AG04450 (cell line): ENCODE measurements at regions not wholly inside any gene's neighbourhood (a gene's known extent, or its start where the extent isn't known, plus 50 kb on each side); places are given as distances from the start of the nearest gene placed in this dataset.

ENCODE experiments used
- CTCF ChIA-PET: fragments of 300-600, 350-600 bp; formaldehyde crosslinking; extraction: SDS; loops from one replicate; lab custom pipeline; 2022; ENCODE audit warnings: antibody characterized with exemption, inconsistent platforms; lab: Charles Lee
- POLR2A ChIA-PET: fragments of 350-600 bp; formaldehyde crosslinking; extraction: SDS; loops from one replicate; lab custom pipeline; 2021; ENCODE audit warnings: antibody characterized with exemption, inconsistent platforms; lab: Yijun Ruan, JAX
- DNase-seq: peaks from one replicate; pipeline ENCODE4 v3.0.0-alpha.2; 2011; ENCODE audit warnings: low read depth, low spot score
- H3K27ac ChIP-seq: one replicate; pipeline ENCODE4 v1.5.1; 2012; ENCODE audit warnings: low read depth, low read length, control low read depth
- H3K27me3 ChIP-seq: one replicate; pipeline ENCODE4 v1.6.0; 2012; ENCODE audit warnings: low read length; ENCODE audit not compliant: control insufficient read depth, insufficient read depth
- H3K4me3 ChIP-seq: 2 replicates; pipeline ENCODE4 v1.5.1; 2011; ENCODE audit warnings: mild to moderate bottlenecking, low read depth, low read length, control low read depth
- H3K9me3 ChIP-seq: 2 replicates; pipeline ENCODE4 v1.5.1; 2012; ENCODE audit warnings: low read length; ENCODE audit not compliant: control insufficient read depth, insufficient read depth
- TF ChIP-seq, protein P1 (sequence below): IDR thresholded peaks from 2 replicates; pipeline ENCODE4 v1.5.1; 2011; ENCODE audit warnings: low read depth, low read length, control low read depth, inconsistent platforms

DNA sequence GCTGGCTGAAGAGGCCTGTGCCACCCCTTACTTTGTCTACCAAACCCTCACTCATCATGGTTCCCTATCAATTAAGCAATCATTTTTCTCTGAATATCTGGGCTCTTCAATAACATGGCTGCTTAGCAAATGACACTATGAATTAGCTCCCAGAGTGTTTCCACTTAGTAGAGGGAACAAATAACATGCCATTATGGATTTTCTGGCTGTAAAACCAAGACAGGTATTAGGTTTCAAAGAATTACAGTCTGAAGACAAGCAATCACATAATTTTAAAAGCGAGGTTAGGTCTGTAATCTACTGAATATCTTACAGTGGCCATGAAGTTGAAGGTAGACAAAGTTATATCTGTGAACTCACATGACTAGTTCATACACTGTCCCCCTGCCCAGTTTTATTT is 220.8 kb upstream of the PHYHIPL start:
- ChIA-PET CTCF (interaction anchor here (0.9 kb wide), 1 partner anchor 666 kb away, joined by 5 read pairs; no protein-coding TSS in a partner anchor), POLR2A (no interaction called here)
- no peak for DNase-seq
- H3K27me3 ChIP-seq, result peaks cover 3% of the 10 kb centered on the region
- H3K4me3 ChIP-seq, result no peak overlapping the region
- TF ChIP-seq, protein P1, sequence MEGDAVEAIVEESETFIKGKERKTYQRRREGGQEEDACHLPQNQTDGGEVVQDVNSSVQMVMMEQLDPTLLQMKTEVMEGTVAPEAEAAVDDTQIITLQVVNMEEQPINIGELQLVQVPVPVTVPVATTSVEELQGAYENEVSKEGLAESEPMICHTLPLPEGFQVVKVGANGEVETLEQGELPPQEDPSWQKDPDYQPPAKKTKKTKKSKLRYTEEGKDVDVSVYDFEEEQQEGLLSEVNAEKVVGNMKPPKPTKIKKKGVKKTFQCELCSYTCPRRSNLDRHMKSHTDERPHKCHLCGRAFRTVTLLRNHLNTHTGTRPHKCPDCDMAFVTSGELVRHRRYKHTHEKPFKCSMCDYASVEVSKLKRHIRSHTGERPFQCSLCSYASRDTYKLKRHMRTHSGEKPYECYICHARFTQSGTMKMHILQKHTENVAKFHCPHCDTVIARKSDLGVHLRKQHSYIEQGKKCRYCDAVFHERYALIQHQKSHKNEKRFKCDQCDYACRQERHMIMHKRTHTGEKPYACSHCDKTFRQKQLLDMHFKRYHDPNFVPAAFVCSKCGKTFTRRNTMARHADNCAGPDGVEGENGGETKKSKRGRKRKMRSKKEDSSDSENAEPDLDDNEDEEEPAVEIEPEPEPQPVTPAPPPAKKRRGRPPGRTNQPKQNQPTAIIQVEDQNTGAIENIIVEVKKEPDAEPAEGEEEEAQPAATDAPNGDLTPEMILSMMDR, result no peak
- no peak overlapping the region for H3K27ac ChIP-seq
- no peaks in the 10 kb centered on the region for H3K9me3 ChIP-seq

DNA sequence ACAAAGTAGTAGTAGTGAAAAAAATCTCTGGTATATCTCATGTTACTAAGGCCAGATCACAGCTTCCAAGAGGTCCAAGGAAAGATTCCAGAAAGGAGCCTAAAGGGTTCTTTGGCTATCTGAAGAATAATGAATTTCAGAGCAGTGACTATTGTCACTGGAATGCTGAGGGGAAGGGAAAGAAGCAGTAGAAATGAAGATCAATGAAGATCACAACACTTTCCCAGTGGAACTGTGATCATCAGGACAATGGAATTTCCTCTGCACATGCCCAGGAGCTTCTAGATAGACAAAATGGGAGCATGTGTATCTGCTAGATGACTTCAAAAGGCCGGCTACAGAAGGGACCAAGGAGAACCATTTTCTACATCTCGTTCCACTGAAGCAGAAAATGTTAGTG is 219.5 kb upstream of the PHYHIPL start:
- TF ChIP-seq, protein P1, result no peak
- POLR2A ChIA-PET, result no interaction called here
- Histone ChIP-seq H3K4me3 (no peak overlapping the region), H3K27ac (no peak overlapping the region), H3K27me3 (peaks cover under 1% of the 10 kb centered on the region), H3K9me3 (no peaks in the 10 kb centered on the region)
- DNase-seq, result no peak
- CTCF ChIA-PET, result no interaction called here

DNA sequence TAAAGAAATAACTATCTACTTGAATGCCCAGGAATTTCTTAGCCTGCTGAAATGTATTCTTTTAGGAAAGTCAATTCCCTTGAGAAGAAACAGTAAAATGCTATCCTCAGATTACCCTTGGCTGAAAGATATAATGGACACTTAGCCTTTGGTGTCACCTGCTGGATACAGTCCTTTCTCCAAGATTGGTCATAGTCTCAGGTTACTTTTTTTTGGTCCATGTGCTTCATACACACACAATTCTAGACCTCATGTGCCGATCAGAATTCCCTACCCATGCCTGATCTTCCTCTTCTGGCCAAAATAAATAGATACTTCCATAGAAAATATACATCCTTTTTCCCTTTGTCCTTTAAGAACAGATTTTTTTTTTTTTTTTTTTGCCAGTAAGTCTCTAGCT is 218.9 kb upstream of the PHYHIPL start:
- ChIA-PET POLR2A (no interaction called here), CTCF (no interaction called here)
- DNase-seq, result no peak
- no peaks in the 10 kb centered on the region for H3K27me3 ChIP-seq
- H3K9me3 ChIP-seq, result no peaks in the 10 kb centered on the region
- TF ChIP-seq, protein P1, result no peak
- H3K4me3 ChIP-seq, result no peak overlapping the region
- H3K27ac ChIP-seq, result no peak overlapping the region

DNA sequence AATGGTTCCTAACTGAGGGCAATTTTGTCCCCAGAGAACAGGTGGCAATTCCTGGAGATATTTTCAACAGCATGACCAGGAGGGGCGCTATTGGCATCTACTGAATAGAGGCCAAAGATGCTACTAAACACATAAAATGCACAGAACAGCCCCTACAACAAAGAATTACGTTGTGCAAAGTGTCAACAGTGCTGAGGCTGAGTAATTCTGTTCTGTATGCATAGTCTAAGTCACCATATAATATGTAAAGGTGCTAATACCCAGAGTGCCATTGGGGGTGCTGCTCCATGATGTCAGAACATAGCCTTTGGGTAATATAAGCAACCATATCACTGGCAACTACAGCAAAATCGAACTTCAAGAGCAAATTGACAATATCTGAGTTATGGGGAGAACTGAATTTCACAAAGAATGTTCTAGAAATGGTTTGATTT is 213.3 kb upstream of the PHYHIPL start:
- no peak for DNase-seq
- ChIA-PET CTCF (interaction anchor here (2.2 kb wide), 1 partner anchor 11 kb away, joined by 10 read pairs; no protein-coding TSS in a partner anchor), POLR2A (no interaction called here)
- Histone ChIP-seq H3K9me3 (no peaks in the 10 kb centered on the region), H3K27me3 (peaks cover 5% of the 10 kb centered on the region), H3K4me3 (no peak overlapping the region), H3K27ac (no peak overlapping the region)
- TF ChIP-seq, protein P1, result peak; percentile 17; the same call in 1 of the 2 replicates

DNA sequence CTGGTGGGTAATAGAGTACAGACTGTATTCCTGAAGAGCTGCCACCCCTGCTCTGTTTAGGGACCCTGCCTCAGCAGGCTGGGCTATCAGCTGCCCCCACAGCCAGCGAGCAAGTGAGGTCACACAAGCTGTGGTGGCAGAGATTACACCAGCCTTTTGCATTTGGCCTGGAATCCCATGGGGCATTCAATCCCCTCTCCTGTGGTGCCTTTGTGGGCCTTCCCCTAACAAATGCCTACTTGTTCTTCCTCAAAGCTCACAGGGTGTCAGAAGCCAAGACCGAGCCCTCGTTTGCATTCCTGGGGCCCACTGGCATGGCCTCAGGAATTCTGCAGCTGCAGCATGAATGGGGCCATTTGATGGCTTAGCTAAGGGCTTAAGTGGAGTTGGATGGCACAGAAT is 212.7 kb upstream of the PHYHIPL start:
- TF ChIP-seq, protein P1, result no peak
- ChIA-PET CTCF (interaction anchor here (2.2 kb wide), 1 partner anchor 11 kb away, joined by 10 read pairs; no protein-coding TSS in a partner anchor), POLR2A (no interaction called here)
- no peaks in the 10 kb centered on the region for H3K9me3 ChIP-seq
- no peak overlapping the region for H3K4me3 ChIP-seq
- no peak overlapping the region for H3K27ac ChIP-seq
- DNase-seq, result no peak
- peaks cover 5% of the 10 kb centered on the region for H3K27me3 ChIP-seq
